ENCODE measurements at regions not wholly inside any gene's neighbourhood (a gene's known extent, or its start where the extent isn't known, plus 50 kb on each side); places are given as distances from the start of the nearest gene placed in this dataset.

DNA sequence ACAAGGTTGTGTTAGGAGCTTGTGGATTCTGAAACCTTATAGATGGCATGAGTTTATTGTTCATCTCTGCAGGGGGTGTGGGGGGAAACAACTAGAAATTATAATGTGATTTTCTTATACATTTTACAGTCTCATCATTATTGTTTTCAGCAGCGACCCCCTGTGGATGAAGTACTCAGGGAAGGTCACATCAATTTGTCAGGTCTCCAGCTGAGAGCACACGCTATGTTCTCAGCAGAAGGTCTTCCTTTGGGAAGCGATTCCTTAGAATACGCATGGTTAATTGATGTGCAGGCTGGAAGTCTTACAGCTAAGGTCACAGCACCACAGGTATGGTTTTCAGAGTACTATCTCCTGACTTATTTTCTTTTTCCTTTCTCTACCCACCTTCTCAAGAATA, 72.2 kb downstream of the BLTP1 start:
- TF ChIP-seq POLR2A (IDR thresholded peaks at IDR 0.05) (no peak), EP300 (IDR thresholded peaks at IDR 0.05) (no peak), POLR2AphosphoS5 (IDR thresholded peaks at IDR 0.05) (no peak)
- TF ChIP-seq, protein P1, sequence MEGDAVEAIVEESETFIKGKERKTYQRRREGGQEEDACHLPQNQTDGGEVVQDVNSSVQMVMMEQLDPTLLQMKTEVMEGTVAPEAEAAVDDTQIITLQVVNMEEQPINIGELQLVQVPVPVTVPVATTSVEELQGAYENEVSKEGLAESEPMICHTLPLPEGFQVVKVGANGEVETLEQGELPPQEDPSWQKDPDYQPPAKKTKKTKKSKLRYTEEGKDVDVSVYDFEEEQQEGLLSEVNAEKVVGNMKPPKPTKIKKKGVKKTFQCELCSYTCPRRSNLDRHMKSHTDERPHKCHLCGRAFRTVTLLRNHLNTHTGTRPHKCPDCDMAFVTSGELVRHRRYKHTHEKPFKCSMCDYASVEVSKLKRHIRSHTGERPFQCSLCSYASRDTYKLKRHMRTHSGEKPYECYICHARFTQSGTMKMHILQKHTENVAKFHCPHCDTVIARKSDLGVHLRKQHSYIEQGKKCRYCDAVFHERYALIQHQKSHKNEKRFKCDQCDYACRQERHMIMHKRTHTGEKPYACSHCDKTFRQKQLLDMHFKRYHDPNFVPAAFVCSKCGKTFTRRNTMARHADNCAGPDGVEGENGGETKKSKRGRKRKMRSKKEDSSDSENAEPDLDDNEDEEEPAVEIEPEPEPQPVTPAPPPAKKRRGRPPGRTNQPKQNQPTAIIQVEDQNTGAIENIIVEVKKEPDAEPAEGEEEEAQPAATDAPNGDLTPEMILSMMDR (IDR thresholded peaks at IDR 0.05): no peak

Data from gastroesophageal sphincter (tissue), 3 donors.